Left colon (tissue), 2 donors: ENCODE measurements at regions not wholly inside any gene's neighbourhood (a gene's known extent, or its start where the extent isn't known, plus 50 kb on each side); places are given as distances from the start of the nearest gene placed in this dataset.

ENCODE experiments used
- ATAC-seq: fragments of 200-7000 bp; cut with Tn5 transposase; one replicate; pipeline ENCODE4 v1.9.1; 2020; ENCODE audit warnings: mild to moderate bottlenecking, moderate library complexity
- DNase-seq, 2 donors: peaks; one replicate each; pipeline ENCODE4 v3.0.0-alpha.2; 2020
- intact Hi-C, 2 donors: fragments of 100-400 bp; cut with DNase I in 1 of 2; cut with micrococcal nuclease in 1 of 2; formaldehyde crosslinking; loops; one replicate each; pipeline versions ENCODE4 v1.11.2 to v1.14.0; 2022; cut with DNase I, micrococcal nuclease
- donor health status: DM: no; HTN: no; CAD: no.
- donor health status: DM: yes; HTN: yes; CAD: no.

DNA sequence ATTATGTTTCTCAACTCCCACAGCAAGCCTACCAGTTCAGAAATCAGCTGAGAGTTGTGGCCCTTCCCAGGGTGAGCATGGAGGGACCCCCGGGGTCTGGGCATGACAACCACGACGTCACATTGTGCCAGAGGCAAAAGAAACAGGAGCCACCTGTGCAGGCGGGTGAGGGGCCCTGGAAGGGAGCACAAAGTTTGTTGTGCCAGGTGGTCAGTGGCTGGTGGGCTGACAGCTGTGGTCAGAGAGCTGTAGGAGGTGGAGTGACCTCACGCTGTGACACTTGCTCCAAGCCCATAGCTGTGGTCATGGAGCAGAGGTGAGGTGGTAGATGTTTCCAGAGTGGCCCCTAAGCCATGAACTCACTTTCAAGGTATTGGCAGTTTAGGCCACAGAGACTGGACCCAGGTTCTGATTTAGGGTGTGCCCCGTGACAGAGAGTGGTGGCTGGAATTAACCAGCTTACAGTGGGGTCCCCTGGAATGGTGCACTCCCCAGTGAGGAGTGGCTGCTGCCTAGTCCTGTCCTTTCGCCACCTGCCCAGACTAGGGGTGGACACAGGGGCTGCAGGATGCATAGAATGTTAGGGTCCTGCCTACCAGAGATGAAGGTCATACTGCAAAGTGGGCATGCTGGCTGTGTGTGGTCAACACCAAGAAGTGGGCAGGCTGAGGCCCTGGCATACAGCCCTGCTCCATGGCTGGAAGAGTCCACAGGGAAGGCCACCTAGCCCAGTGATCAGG is 136.4 kb downstream of the GLI2 start:
- ATAC-seq (no peak), DNase-seq (no peak)
- intact Hi-C loops = no loop called here

GRCh38 chr2:120873958-120874887 is 138.6 kb downstream of the GLI2 start:
- ATAC-seq = no peak
- intact Hi-C loops = no loop called here
- DNase-seq = no peak

DNA sequence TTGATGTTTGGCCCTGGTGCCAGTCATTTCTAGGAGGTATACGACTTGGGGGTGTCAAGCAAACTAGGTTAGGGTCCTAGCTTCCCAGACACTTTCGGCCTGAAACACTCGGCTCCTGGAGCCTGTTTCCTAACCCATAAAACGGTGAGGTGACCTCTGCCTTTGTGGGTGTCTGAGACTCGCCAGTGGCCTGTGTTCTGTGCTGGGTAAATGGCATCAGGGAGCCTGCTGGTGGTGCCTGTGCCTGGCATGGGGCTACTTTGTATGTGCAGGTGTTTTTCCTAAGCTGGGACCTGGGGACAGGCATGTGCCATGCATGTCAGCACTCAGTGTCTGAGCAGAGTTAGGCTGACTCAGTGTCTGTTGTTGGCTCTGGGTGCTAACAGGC is 139.2 kb downstream of the GLI2 start:
- intact Hi-C loops = no loop called here
- no peak for ATAC-seq
- no peak for DNase-seq

GRCh38 chr2:120875431-120875830 is 139.8 kb downstream of the GLI2 start:
- DNase-seq (peak in 1 of 2 donors; percentile 28), ATAC-seq (no peak)
- intact Hi-C loops = no loop called here

GRCh38 chr2:120876526-120877280 is 141.0 kb downstream of the GLI2 start:
- ATAC-seq (no peak), DNase-seq (no peak)
- intact Hi-C loops = no loop called here

DNA sequence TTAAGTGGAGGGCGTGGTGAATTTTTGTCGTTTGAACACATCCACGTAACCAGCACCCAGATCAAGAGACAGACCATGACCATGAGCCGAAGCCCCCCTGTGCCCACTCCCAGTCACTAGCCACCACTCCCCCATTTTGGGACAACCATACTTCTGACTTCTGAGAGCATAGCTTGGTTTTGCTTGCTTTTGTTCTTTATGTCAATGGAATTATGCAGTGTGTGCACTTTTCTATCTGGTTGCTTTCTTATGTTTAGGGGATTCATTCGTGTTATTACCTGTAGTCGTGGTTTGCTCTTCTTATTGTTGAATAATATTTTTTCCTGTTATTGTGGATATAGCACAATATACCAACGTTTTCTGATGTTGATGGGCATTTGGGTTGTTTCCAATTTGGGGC is 141.7 kb downstream of the GLI2 start:
- DNase-seq (no peak), ATAC-seq (no peak)
- intact Hi-C loops = no loop called here

DNA sequence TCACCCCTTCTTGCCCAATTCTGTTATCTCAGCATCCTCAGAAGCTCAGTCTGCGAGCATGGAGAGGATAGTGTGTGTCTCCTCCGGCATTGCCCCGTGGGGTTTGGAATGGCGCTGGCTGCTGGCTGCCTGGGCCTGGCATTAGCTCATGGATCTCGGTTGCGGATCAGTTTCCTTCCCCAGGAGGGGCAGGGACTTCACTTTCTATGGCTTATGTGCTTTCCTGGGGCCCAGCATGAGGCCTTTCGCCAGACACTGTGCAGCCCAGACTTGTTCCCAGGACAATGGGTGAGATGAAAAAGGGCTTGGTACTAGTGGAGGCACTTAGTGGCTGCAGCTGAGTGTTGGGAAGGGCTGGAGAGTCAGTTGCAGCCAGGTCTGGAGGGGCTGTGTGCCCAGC is 143.3 kb downstream of the GLI2 start:
- DNase-seq (no peak), ATAC-seq (no peak)
- intact Hi-C loops = no loop called here

DNA sequence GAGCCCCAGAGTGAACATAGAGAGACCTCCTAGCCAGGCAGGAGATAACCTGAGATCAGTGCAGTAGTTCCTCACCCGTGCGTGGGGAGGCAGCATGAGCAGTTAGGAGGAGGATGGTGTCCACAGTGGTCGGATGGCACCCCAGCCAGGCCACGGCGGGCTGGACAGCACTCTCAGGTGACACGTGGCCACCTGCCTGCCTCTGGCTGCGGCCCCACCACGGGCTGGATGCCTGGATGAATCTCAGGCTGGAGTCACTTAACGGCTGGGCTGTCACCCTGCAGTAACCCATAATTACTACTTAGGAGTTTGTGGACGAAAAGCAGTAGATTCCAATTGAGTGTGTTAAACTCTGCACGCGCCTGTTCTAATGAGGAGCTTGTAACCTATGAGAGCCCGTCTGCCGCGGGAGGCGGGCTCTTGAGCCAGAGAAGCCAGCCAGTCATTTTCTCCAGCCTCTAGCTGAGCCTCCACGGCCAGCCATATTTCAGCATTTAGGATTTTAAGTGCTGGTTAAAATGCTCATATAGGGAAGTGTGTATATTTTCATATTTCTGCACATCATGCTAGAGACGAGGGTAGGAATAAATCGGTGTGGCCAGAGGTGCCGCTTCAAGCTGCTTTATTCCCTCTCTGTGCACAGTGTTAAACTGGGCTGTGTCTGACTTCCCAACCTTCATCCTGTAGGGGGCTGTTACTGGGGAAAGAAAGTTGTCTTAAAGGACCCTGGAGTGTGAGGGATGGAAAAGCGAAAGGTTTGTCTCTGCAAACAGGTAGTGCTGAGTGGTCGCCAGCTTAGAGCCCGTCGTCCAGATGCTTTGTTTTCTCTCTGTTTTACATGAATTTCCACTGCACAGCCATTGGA is 144.0 kb downstream of the GLI2 start:
- no peak for ATAC-seq
- intact Hi-C loops = no loop called here
- no peak for DNase-seq

- no peak for ATAC-seq
- DNase-seq = no peak
- intact Hi-C loops = no loop called here
Measured at GRCh38 chr2:120880381-120880780, 144.7 kb downstream of the GLI2 start.

GRCh38 chr2:120881981-120882788 is 146.5 kb downstream of the GLI2 start:
- intact Hi-C loops = no loop called here
- no peak for DNase-seq
- no peak for ATAC-seq

GRCh38 chr2:120883607-120884440 is 148.2 kb downstream of the GLI2 start:
- DNase-seq (no peak), ATAC-seq (no peak)
- intact Hi-C loops = no loop called here

- intact Hi-C loops = no loop called here
- ATAC-seq (no peak), DNase-seq (no peak)
Measured at GRCh38 chr2:120884472-120885290, 149.0 kb downstream of the GLI2 start.

DNA sequence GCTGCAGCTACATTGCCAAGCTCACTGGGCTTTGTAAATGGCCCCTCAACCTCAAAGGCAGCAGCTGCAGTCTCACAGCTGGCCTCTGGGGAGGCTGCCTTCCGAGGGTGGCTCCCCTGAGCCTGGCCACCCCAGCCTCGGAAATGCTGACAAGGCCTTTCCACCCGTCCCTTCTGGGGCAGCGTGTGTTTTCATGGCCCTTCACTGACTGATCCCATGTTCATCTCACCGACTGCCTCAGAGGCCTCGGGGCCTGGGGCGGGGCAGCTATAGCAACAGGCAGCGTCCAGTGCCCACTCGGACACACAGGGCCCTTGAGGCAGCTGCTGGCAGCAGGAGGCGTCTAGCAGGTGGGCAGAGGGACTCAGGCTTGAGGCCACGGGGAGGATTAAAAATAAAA is 149.7 kb downstream of the GLI2 start:
- DNase-seq = no peak
- no peak for ATAC-seq
- intact Hi-C loops = no loop called here

DNA sequence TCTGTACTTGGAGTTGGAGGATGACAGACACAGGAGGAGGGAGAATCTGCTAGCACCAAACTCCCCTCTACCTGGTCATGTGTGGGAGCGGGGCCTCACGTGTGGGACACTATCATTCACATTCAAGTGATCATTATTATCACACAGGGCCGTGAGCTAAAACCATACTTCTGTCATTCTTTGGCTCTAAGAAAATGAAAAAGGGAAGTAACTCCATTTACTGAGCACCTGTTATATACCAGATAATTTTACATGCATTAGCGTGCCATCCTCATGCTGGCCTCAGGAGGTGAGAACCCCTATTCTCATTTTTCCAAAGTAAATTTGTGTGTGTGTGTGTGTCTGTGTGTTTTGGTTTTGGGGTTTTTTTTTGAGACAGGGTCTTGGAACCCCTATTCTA is 150.1 kb downstream of the GLI2 start:
- ATAC-seq (no peak), DNase-seq (no peak)
- intact Hi-C loops = no loop called here

DNA sequence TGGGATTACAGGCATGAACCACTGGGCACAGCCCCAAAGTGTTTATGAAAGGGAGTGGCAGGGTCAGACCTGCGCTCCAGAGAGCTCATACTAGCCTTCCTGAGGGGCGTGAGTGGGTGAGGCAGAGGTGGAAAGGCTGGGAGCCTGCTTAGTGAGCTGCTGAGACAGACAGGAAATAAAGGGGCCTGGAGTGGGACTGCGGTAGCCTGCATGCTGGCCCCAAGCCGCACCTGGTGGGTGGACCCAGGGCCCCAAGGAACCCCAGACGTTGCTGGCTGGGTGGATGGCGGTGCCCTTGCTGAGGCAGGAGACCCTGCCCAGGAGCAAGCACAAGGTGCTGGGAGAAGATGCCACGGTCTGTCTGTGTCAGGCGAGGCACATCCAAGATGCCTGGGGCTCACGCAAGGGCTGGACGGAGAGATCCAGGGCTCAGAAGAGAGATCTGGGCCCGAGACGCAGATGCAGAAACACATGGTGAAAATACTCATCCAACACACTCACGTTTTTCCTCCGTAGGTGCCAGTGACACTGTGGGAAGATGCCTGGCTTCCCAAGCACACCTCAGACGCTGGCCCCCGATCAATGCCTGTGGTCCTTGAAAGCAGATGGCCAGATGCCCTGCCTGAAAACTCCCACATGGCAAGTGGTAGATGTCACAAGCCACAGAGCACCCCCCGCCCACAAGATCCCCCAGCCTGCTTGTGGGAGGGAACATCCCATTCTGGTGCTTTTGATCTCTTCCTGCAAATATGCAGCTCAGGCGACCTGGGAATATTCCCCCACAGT is 151.1 kb downstream of the GLI2 start:
- ATAC-seq (peak; percentile 42), DNase-seq (no peak)
- intact Hi-C loops = no loop called here

DNA sequence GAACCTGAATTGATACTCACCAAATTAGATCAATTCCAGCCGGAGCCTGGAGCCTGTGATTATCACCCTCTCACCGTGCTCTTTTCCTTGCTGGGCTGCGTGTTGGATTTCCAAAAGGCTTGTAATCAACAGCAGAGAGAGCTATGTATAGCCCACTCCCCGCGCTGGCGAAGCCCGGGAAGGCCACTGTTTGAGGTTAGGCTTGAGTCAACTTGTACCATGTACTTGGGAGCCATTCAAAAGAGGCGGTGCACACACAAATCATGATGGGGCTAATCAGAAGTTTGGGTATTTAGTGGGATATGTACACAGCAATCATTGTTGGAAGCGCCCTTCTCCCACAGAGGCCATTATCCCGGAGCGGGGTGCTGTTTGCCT is 151.6 kb downstream of the GLI2 start:
- no peak for ATAC-seq
- DNase-seq = no peak
- intact Hi-C loops = no loop called here
